Common myeloid progenitor, CD34-positive (primary cell): ENCODE measurements at regions not wholly inside any gene's neighbourhood (a gene's known extent, or its start where the extent isn't known, plus 50 kb on each side); places are given as distances from the start of the nearest gene placed in this dataset.

Experiments
- CTCF ChIA-PET: fragments of 350-600 bp; sonication (Branson Sonifier 250); formaldehyde crosslinking; loops from one replicate; lab custom pipeline; 2021; ENCODE audit warnings: antibody characterized with exemption; lab: Charles Lee
- POLR2A ChIA-PET: fragments of 350-600 bp; sonication (Branson Sonifier 250); formaldehyde crosslinking; loops from one replicate; lab custom pipeline; 2021; ENCODE audit warnings: antibody characterized with exemption; lab: Charles Lee
- DNase-seq, 3 donors: peaks; one replicate each; pipeline versions ENCODE4 v3.0.0 to v3.0.0-alpha.2; 2013
- H3K27ac ChIP-seq, 2 experiments: 1 replicate in 1 of 2; 2 replicates in 1 of 2; pipeline ENCODE4 v1.7.0; 2013; ENCODE audit warnings: inconsistent platforms in 2 of 2, low read length in 2 of 2, mild to moderate bottlenecking in 2 of 2, low read depth in 1 of 2, moderate library complexity in 1 of 2; ENCODE audit not compliant: severe bottlenecking in 2 of 2, insufficient read depth in 1 of 2, poor library complexity in 1 of 2
- H3K27me3 ChIP-seq, 5 experiments: replicated peaks in 2 of 5; 1 replicate in 3 of 5; 2 replicates in 2 of 5; pipeline versions ENCODE4 v1.6.1 to v1.7.0; 2013; ENCODE audit warnings: low read length in 4 of 5, mild to moderate bottlenecking in 2 of 5, moderate library complexity in 2 of 5, inconsistent platforms in 1 of 5; ENCODE audit not compliant: insufficient read depth in 5 of 5, control insufficient read depth in 4 of 5
- H3K36me3 ChIP-seq, 4 experiments: 1 replicate in 2 of 4; 2 replicates in 2 of 4; pipeline versions ENCODE4 v1.6.1 to v1.7.0; 2013; ENCODE audit warnings: low read length in 3 of 4, control low read depth in 1 of 4, mild to moderate bottlenecking in 1 of 4; ENCODE audit not compliant: control insufficient read depth in 4 of 4, insufficient read depth in 4 of 4
- H3K4me1 ChIP-seq, 4 experiments: 1 replicate in 3 of 4; 2 replicates in 1 of 4; pipeline versions ENCODE4 v1.6.1 to v1.7.1; 2013; ENCODE audit warnings: low read length in 3 of 4, mild to moderate bottlenecking in 3 of 4, control low read depth in 1 of 4, inconsistent platforms in 1 of 4, moderate library complexity in 1 of 4; ENCODE audit not compliant: control insufficient read depth in 4 of 4, insufficient read depth in 4 of 4; ENCODE audit errors: control extremely low read depth in 1 of 4
- H3K4me3 ChIP-seq, 7 experiments: 1 replicate in 4 of 7; 2 replicates in 3 of 7; pipeline versions ENCODE4 v1.5.1 to v1.7.0; 2013; ENCODE audit warnings: mild to moderate bottlenecking in 7 of 7, low read length in 6 of 7, moderate library complexity in 6 of 7, inconsistent platforms in 2 of 7, low read depth in 2 of 7, control low read depth in 1 of 7; ENCODE audit not compliant: insufficient read depth in 4 of 7, control insufficient read depth in 1 of 7; ENCODE audit errors: extremely low read depth in 1 of 7
- H3K9me3 ChIP-seq, 5 experiments: 1 replicate in 4 of 5; 2 replicates in 1 of 5; pipeline versions ENCODE4 v1.6.1 to v1.7.1; 2013; ENCODE audit warnings: low read length in 4 of 5, mild to moderate bottlenecking in 2 of 5, inconsistent platforms in 1 of 5, low read depth in 1 of 5, moderate library complexity in 1 of 5; ENCODE audit not compliant: control insufficient read depth in 4 of 5, insufficient read depth in 2 of 5; ENCODE audit errors: control extremely low read depth in 1 of 5
- WGBS: methylation state at CpG from one replicate; pipeline ENCODE4 v1.1.5; 2013; ENCODE audit not compliant: insufficient coverage; 5-methylcytosine and 5-hydroxymethylcytosine counted together

DNA sequence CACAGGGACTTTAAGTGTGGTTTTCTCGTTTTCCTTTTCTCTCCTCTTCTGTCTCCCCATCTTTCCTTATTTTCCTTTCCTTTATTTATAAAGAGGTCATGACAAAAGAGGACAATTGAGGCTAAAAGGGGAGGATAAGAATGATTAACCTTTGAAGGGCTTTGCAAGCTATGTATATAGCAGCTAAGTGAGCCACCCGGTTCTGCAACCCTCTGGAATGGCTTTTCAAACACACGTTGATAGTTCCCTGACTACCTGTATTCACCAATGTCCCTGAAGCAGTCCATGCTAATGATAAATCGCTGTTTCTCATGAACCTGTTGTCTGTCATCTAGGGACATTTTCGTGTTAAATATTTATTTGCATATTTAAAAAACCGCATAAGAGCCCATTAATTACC is 124.4 kb upstream of the RALGAPA2 start:
- no peak overlapping the region for H3K27ac ChIP-seq
- DNase-seq = no peak
- peaks cover 0 to 2% (median 1%) of the 10 kb centered on the region in 4 experiments for H3K4me1 ChIP-seq
- H3K9me3 ChIP-seq = no peaks in the 10 kb centered on the region
- H3K4me3 ChIP-seq = no peak overlapping the region
- 90% methylated on average over 3 of the region's 6 CpGs for WGBS
- CTCF ChIA-PET = interaction anchor here (0.9 to 9.5 kb wide), 15 partner anchors 10 to 778 kb away, joined by 3 to 68 read pairs (median 6); no protein-coding TSS in a partner anchor
- H3K27me3 ChIP-seq = peaks cover 0 to 43% (median 10%) of the 10 kb centered on the region in 5 experiments
- H3K36me3 ChIP-seq = no peaks in the 10 kb centered on the region
- POLR2A ChIA-PET = no interaction called here

DNA sequence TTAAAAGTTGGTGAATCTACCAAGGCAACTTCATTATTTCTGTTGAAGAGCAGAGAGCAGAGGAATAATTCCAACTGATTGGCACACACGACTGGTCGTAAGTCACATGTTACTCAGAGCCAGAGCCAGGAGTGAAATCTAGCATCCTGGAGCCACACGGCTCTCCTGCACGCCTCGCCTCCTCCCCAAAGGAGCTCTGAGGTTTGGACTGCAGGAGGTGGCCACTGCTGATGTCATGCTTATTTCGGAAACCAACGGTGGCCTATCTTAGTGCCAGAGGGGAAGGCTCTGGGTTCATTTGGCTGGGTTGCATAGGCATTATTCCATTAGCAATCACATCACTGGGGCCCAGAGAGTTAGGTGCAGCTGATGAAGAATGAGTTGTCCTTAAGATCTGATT is 123.5 kb upstream of the RALGAPA2 start:
- Histone ChIP-seq H3K9me3 (no peaks in the 10 kb centered on the region), H3K36me3 (no peaks in the 10 kb centered on the region), H3K27ac (no peak overlapping the region), H3K4me1 (peaks cover 0 to 2% (median 1%) of the 10 kb centered on the region in 4 experiments), H3K4me3 (no peak overlapping the region), H3K27me3 (peaks cover 0 to 43% (median 11%) of the 10 kb centered on the region in 5 experiments)
- CTCF ChIA-PET = interaction anchor here (0.7 to 9.5 kb wide), 11 partner anchors 11 to 779 kb away, joined by 3 to 68 read pairs (median 6); no protein-coding TSS in a partner anchor
- 63% methylated on average over 6 of the region's 7 CpGs for WGBS
- POLR2A ChIA-PET = no interaction called here
- DNase-seq = no peak

- 92% methylated on average over 1 of the region's 1 CpG for WGBS
- H3K9me3 ChIP-seq = peaks cover 0 to 2% (median 0%) of the 10 kb centered on the region in 5 experiments
- POLR2A ChIA-PET = no interaction called here
- CTCF ChIA-PET = interaction anchor here (1.9 to 9.5 kb wide), 3 partner anchors 10 to 670 kb away, joined by 6 to 68 read pairs (median 39); no protein-coding TSS in a partner anchor
- H3K27ac ChIP-seq = no peak overlapping the region
- H3K36me3 ChIP-seq = no peaks in the 10 kb centered on the region
- H3K4me3 ChIP-seq = no peak overlapping the region
- H3K4me1 ChIP-seq = peaks cover 0 to 2% (median 1%) of the 10 kb centered on the region in 4 experiments
- DNase-seq = no peak
- H3K27me3 ChIP-seq = peaks cover 0 to 39% (median 11%) of the 10 kb centered on the region in 5 experiments
These were observed 121.6 kb upstream of the RALGAPA2 start for GRCh38 chr20:20834008-20834407.

- CTCF ChIA-PET = interaction anchor here (0.9 to 9.5 kb wide), 3 partner anchors 8 to 174 kb away, joined by 3 to 68 read pairs (median 4); no protein-coding TSS in a partner anchor
- DNase-seq = no peak
- H3K27me3 ChIP-seq = peaks cover 0 to 39% (median 11%) of the 10 kb centered on the region in 5 experiments
- H3K9me3 ChIP-seq = peaks cover 0 to 2% (median 0%) of the 10 kb centered on the region in 5 experiments
- no peak overlapping the region for H3K4me3 ChIP-seq
- 83% methylated on average over 1 of the region's 1 CpG for WGBS
- peaks cover 0 to 2% (median under 1%) of the 10 kb centered on the region in 4 experiments for H3K4me1 ChIP-seq
- POLR2A ChIA-PET = no interaction called here
- H3K36me3 ChIP-seq = no peaks in the 10 kb centered on the region
- no peak overlapping the region for H3K27ac ChIP-seq
These were observed 120.3 kb upstream of the RALGAPA2 start for GRCh38 chr20:20832715-20833114.

GRCh38 chr20:20831794-20832193 is 119.3 kb upstream of the RALGAPA2 start:
- WGBS = 96% methylated on average over 6 of the region's 6 CpGs
- POLR2A ChIA-PET = no interaction called here
- H3K36me3 ChIP-seq = no peaks in the 10 kb centered on the region
- H3K4me3 ChIP-seq = no peak overlapping the region
- H3K27me3 ChIP-seq = peaks cover 0 to 41% (median 9%) of the 10 kb centered on the region in 5 experiments
- CTCF ChIA-PET = interaction anchor here (1.2 kb wide), 1 partner anchor 166 kb away, joined by 4 read pairs; no protein-coding TSS in a partner anchor
- H3K27ac ChIP-seq = no peak overlapping the region
- no peaks in the 10 kb centered on the region for H3K4me1 ChIP-seq
- peaks cover 0 to 2% (median 0%) of the 10 kb centered on the region in 5 experiments for H3K9me3 ChIP-seq
- DNase-seq = no peak

DNA sequence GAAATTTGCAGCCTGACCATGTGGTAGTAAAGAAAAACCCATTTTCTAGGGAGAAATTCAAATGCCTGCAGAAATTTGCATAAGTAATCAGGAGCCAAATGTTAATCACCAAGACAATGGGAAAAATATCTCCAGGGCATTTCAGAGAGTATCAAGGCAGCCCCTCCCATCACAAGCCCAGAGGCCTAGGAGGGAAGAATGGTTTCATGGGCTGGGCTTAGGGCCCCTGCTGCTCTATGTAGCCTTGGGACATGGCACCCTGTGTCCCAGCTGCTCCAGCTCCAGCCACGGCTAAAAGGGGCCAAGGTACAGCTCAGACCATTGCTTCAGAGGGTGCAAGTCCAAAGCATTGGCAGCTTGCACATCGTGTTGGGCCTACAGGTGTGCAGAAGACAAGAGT is 117.2 kb upstream of the RALGAPA2 start:
- ChIA-PET POLR2A (no interaction called here), CTCF (interaction anchor here (0.9 to 1.0 kb wide), 2 partner anchors 174 to 747 kb away, joined by 3 to 5 read pairs; no protein-coding TSS in a partner anchor)
- Histone ChIP-seq H3K36me3 (no peaks in the 10 kb centered on the region), H3K9me3 (peaks cover 0 to 2% (median 0%) of the 10 kb centered on the region in 5 experiments), H3K27me3 (peaks cover 0 to 21% (median 8%) of the 10 kb centered on the region in 5 experiments), H3K4me3 (no peak overlapping the region), H3K27ac (no peak overlapping the region), H3K4me1 (peaks cover 0 to 6% (median 1%) of the 10 kb centered on the region in 4 experiments)
- DNase-seq = no peak
- WGBS = 97% methylated on average over 2 of the region's 2 CpGs

- H3K9me3 ChIP-seq = peaks cover 0 to 2% (median 0%) of the 10 kb centered on the region in 5 experiments
- no peaks in the 10 kb centered on the region for H3K36me3 ChIP-seq
- H3K4me3 ChIP-seq = no peak overlapping the region
- peaks cover 0 to 14% (median 3%) of the 10 kb centered on the region in 5 experiments for H3K27me3 ChIP-seq
- no peak for DNase-seq
- H3K27ac ChIP-seq = no peak overlapping the region
- ChIA-PET CTCF (no interaction called here), POLR2A (no interaction called here)
- 98% methylated on average over 3 of the region's 4 CpGs for WGBS
- H3K4me1 ChIP-seq = peaks cover 0 to 8% (median 1%) of the 10 kb centered on the region in 4 experiments
These were observed 115.7 kb upstream of the RALGAPA2 start for GRCh38 chr20:20827992-20828597.
